K562 (cell line): ENCODE measurements at regions not wholly inside any gene's neighbourhood (a gene's known extent, or its start where the extent isn't known, plus 50 kb on each side); places are given as distances from the start of the nearest gene placed in this dataset.
A peak's percentile ranks its signal among the peaks of the same experiment; 100 is the strongest.

Experiments used
- CC2D1A ChIP-seq: fragments of 450-650 bp; IDR thresholded peaks from 2 replicates; pipeline ENCODE4 v1.6.1; 2017; ENCODE audit warnings: mild to moderate bottlenecking
- E2F3 ChIP-seq: fragments of 250-450 bp; sonication (Bioruptor Pico); IDR thresholded peaks from 2 replicates; pipeline ENCODE4 v1.4.0; 2020; ENCODE audit warnings: mild to moderate bottlenecking
- FOXJ3 ChIP-seq: sonication (generic); formaldehyde crosslinking; IDR thresholded peaks from 2 replicates; pipeline ENCODE4 v1.4.0; 2020; ENCODE audit warnings: mild to moderate bottlenecking, missing genetic modification reagents
- KDM1A ChIP-seq, 2 experiments: fragments of 450-650 bp; IDR thresholded peaks; 2 replicates each; pipeline ENCODE4 v1.6.1; 2016; ENCODE audit warnings: mild to moderate bottlenecking in 2 of 2
- MAFG ChIP-seq: fragments of 450-650 bp; conservative IDR thresholded peaks from 2 replicates; pipeline ENCODE4 v1.6.1; 2016; ENCODE audit warnings: missing genetic modification characterization, missing compliant biosample characterization
- MECOM ChIP-seq: fragments of 250-450 bp; sonication (Bioruptor Pico); IDR thresholded peaks from 2 replicates; pipeline ENCODE4 v1.8.0; 2022; ENCODE audit warnings: inconsistent platforms
- MEF2A ChIP-seq: IDR thresholded peaks from 2 replicates; pipeline ENCODE4 v1.6.1; 2011; ENCODE audit warnings: low read depth, mild to moderate bottlenecking, low read length, moderate library complexity; ENCODE audit not compliant: control insufficient read depth
- NEUROD1 ChIP-seq: fragments of 150-350 bp; IDR thresholded peaks from 2 replicates; pipeline ENCODE4 v1.6.1; 2014; ENCODE audit warnings: borderline replicate concordance, low read length, low read depth; ENCODE audit not compliant: partially characterized antibody
- POLR2AphosphoS5 ChIP-seq: IDR thresholded peaks from 2 replicates; pipeline ENCODE4 v1.6.1; 2011; ENCODE audit warnings: mild to moderate bottlenecking, low read depth, low read length, moderate library complexity; ENCODE audit not compliant: control insufficient read depth, insufficient read depth
- PRMT5 ChIP-seq: sonication (generic); formaldehyde crosslinking; IDR thresholded peaks from 2 replicates; pipeline ENCODE4 v1.5.0; 2020; ENCODE audit warnings: missing genetic modification reagents
- SMARCA5 ChIP-seq: fragments of 450-650 bp; IDR thresholded peaks from 2 replicates; pipeline ENCODE4 v1.6.1; 2016
- TBL1XR1 ChIP-seq, 2 experiments: IDR thresholded peaks; 2 replicates each; pipeline ENCODE4 v1.6.1; 2012; ENCODE audit warnings: improper control_type of control experiment in 2 of 2, low read length in 2 of 2, mild to moderate bottlenecking in 1 of 2
- ZC3H11A ChIP-seq: IDR thresholded peaks from 2 replicates; pipeline ENCODE4 v1.6.1; 2012; ENCODE audit warnings: low read depth, low read length, improper control_type of control experiment
- ZNF217 ChIP-seq: sonication (generic); formaldehyde crosslinking; IDR thresholded peaks from 2 replicates; pipeline ENCODE4 v1.8.0; 2022; ENCODE audit warnings: mild to moderate bottlenecking, missing genetic modification reagents
- TF ChIP-seq, protein P1 (sequence below): fragments of 450-650 bp; IDR thresholded peaks from 2 replicates; pipeline ENCODE4 v1.6.1; 2016; ENCODE audit warnings: low read depth, mild to moderate bottlenecking, moderate library complexity
- TF ChIP-seq, protein P2 (sequence below): fragments of 450-650 bp; IDR thresholded peaks from 2 replicates; pipeline ENCODE4 v1.6.1; 2016; ENCODE audit warnings: antibody characterized with exemption
- TF ChIP-seq, protein P3 (sequence below): fragments of 250-450 bp; sonication (Bioruptor Pico); IDR thresholded peaks from 2 replicates; pipeline ENCODE4 v1.4.0; 2020; ENCODE audit warnings: mild to moderate bottlenecking, moderate library complexity
- TF ChIP-seq, protein P4 (sequence below), 2 experiments: fragments of 450-650 bp in 1 of 2; sonication (generic) in 1 of 2; formaldehyde crosslinking in 1 of 2; IDR thresholded peaks in 1 of 2; conservative IDR thresholded peaks in 1 of 2; 2 replicates each; pipeline versions ENCODE4 v1.6.1 to v1.8.1; 2016 to 2023; ENCODE audit warnings: mild to moderate bottlenecking in 2 of 2, moderate library complexity in 2 of 2, inconsistent platforms in 1 of 2, missing genetic modification reagents in 1 of 2
- TF ChIP-seq, protein P5 (sequence below): fragments of 450-650 bp; IDR thresholded peaks from 2 replicates; pipeline ENCODE4 v1.6.1; 2014; ENCODE audit warnings: low read depth, mild to moderate bottlenecking, moderate library complexity, borderline replicate concordance
- TF ChIP-seq, protein P6 (sequence below): sonication (generic); formaldehyde crosslinking; IDR thresholded peaks from 2 replicates; pipeline ENCODE4 v1.8.0; 2022; ENCODE audit warnings: mild to moderate bottlenecking, missing genetic modification reagents

DNA sequence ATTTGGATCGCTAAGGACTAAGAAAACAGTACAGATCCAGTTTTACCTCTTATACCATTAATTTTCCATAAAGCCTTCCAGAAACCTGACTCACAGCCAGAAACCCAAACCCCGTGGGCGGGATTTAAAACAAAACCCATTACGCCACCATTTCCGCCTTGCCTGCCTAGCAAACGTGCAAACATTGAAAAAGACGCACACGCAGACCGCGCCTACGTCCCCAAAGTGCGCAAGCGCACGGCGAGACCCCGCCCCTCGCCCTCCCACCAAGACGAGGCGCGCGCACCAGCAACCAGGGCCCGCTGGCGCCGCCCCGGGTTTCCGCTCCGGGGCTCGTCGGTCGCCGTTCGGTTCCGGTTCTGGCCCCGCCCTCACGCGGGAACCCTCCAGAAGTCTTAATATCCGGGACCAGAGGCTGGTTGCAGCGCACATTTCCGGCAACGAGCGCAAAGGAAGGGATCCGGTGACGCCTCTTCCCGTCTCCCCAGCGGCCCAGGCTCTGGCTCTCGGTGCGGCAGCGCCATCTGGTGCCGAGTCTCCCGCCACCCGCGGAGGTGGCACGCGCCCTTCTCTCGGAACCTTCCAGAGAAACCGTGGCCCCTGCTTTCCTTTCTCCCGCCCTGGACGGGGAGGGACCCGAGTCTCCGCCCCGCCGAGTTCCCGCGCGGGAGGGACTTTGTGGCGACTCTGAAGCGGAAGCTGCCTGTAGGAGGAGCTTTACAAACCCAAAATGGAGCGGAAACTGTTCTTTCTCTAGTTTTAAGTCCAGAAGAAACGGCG lies 256.9 kb upstream of the STARD13 start (continued):
- TF ChIP-seq POLR2AphosphoS5 (peak; percentile 58; the same call in 1 of the 2 replicates), TBL1XR1 (IDR thresholded peaks at IDR 0.05; ENCODE audit: low read length in 2 of 2) (no peak), MECOM (CRISPR knock-in tag) (no peak), PRMT5 (CRISPR knock-in tag) (no peak), ZC3H11A (no peak), CC2D1A (peak; percentile 11; the same call in 1 of the 2 replicates), NEUROD1 (no peak), E2F3 (CRISPR knock-in tag) (peak; percentile 91), ZNF217 (CRISPR knock-in tag) (no peak), FOXJ3 (CRISPR knock-in tag) (no peak), KDM1A (IDR thresholded peaks at IDR 0.05) (no peak), SMARCA5 (no peak), MAFG (tag) (no peak), MEF2A (no peak)
- TF ChIP-seq, protein P1, sequence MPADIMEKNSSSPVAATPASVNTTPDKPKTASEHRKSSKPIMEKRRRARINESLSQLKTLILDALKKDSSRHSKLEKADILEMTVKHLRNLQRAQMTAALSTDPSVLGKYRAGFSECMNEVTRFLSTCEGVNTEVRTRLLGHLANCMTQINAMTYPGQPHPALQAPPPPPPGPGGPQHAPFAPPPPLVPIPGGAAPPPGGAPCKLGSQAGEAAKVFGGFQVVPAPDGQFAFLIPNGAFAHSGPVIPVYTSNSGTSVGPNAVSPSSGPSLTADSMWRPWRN, result peak; percentile 55; the same call in 1 of the 2 replicates
- TF ChIP-seq, protein P2, sequence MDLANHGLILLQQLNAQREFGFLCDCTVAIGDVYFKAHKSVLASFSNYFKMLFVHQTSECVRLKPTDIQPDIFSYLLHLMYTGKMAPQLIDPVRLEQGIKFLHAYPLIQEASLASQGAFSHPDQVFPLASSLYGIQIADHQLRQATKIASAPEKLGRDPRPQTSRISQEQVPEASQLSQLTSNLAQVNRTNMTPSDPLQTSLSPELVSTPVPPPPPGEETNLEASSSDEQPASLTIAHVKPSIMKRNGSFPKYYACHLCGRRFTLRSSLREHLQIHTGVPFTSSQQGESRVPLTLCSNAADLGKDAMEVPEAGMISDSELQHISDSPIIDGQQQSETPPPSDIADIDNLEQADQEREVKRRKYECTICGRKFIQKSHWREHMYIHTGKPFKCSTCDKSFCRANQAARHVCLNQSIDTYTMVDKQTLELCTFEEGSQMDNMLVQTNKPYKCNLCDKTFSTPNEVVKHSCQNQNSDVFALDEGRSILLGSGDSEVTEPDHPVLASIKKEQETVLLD, result peak; percentile 94
- TF ChIP-seq, protein P3, sequence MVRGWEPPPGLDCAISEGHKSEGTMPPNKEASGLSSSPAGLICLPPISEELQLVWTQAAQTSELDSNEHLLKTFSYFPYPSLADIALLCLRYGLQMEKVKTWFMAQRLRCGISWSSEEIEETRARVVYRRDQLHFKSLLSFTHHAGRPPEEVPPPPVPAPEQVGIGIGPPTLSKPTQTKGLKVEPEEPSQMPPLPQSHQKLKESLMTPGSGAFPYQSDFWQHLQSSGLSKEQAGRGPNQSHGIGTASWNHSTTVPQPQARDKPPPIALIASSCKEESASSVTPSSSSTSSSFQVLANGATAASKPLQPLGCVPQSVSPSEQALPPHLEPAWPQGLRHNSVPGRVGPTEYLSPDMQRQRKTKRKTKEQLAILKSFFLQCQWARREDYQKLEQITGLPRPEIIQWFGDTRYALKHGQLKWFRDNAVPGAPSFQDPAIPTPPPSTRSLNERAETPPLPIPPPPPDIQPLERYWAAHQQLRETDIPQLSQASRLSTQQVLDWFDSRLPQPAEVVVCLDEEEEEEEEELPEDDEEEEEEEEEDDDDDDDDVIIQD, result no peak
- TF ChIP-seq, protein P4, sequence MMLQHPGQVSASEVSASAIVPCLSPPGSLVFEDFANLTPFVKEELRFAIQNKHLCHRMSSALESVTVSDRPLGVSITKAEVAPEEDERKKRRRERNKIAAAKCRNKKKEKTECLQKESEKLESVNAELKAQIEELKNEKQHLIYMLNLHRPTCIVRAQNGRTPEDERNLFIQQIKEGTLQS (IDR thresholded peaks at IDR 0.05), result no peak
- TF ChIP-seq, protein P4 (CRISPR knock-in tag; conservative IDR thresholded peaks at IDR 0.05), result no peak
- TF ChIP-seq, protein P5, sequence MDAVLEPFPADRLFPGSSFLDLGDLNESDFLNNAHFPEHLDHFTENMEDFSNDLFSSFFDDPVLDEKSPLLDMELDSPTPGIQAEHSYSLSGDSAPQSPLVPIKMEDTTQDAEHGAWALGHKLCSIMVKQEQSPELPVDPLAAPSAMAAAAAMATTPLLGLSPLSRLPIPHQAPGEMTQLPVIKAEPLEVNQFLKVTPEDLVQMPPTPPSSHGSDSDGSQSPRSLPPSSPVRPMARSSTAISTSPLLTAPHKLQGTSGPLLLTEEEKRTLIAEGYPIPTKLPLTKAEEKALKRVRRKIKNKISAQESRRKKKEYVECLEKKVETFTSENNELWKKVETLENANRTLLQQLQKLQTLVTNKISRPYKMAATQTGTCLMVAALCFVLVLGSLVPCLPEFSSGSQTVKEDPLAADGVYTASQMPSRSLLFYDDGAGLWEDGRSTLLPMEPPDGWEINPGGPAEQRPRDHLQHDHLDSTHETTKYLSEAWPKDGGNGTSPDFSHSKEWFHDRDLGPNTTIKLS, result peak; percentile 60
- TF ChIP-seq, protein P6, sequence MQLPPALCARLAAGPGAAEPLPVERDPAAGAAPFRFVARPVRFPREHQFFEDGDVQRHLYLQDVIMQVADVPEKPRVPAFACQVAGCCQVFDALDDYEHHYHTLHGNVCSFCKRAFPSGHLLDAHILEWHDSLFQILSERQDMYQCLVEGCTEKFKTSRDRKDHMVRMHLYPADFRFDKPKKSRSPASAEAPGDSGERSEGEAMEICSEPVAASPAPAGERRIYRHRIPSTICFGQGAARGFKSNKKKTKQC (CRISPR knock-in tag), result peak; percentile 95
